ENCODE measurements at regions not wholly inside any gene's neighbourhood (a gene's known extent, or its start where the extent isn't known, plus 50 kb on each side); places are given as distances from the start of the nearest gene placed in this dataset.
"Not testable (repeated sequence)": the region's sequence is repeated elsewhere in the genome, so short reads cannot be mapped to it uniquely, and the experiment has no call there.

GRCh38 chr18:44579028-44579702 lies 101.5 kb upstream of the SETBP1 start:
- Histone ChIP-seq H3K36me3 (no peaks in the 10 kb centered on the region), H3K9me3 (no peaks in the 10 kb centered on the region), H3K4me1 (no peaks in the 10 kb centered on the region), H3K27me3 (no peaks in the 10 kb centered on the region), H3K4me3 (no peak overlapping the region), H3K27ac (no peak overlapping the region)
- intact Hi-C loops (cut with DNase I; ENCODE audit: low total_unique reads) (no loop called here), in situ Hi-C loops (cut with MboI; ENCODE audit: low pct_ligation_motif_present in 1 of 4, low pct_unique_long_range_greater_than_20kb in 1 of 4, low sequenced_read_pairs in 3 of 4) (no loop called here)
- 81% methylated on average over 9 of the region's 9 CpGs for WGBS, 2 donors (ENCODE audit: low coverage in 1 of 2)
- DNase-seq, result no peak
- peak; percentile 37 to 64 (median 52) for TF ChIP-seq CTCF (IDR thresholded peaks at IDR 0.05)
- TF ChIP-seq POLR2A (IDR thresholded peaks at IDR 0.05), result no peak

- 78 to 85% methylated on average over 6 to 7 of the region's 7 CpGs for WGBS, 2 donors (ENCODE audit: low coverage in 1 of 2)
- no peaks in the 10 kb centered on the region for H3K36me3 ChIP-seq
- intact Hi-C loops (cut with DNase I; ENCODE audit: low total_unique reads) (no loop called here), in situ Hi-C loops (cut with MboI; ENCODE audit: low pct_ligation_motif_present in 1 of 4, low pct_unique_long_range_greater_than_20kb in 1 of 4, low sequenced_read_pairs in 3 of 4) (no loop called here)
- H3K4me1 ChIP-seq, result no peaks in the 10 kb centered on the region
- H3K9me3 ChIP-seq, result no peaks in the 10 kb centered on the region
- H3K27me3 ChIP-seq, result no peaks in the 10 kb centered on the region
- DNase-seq, result no peak
- H3K27ac ChIP-seq, result no peak overlapping the region
- no peak for TF ChIP-seq POLR2A (IDR thresholded peaks at IDR 0.05)
- TF ChIP-seq EP300 (IDR thresholded peaks at IDR 0.05; ENCODE audit: low read depth), result no peak
- TF ChIP-seq CTCF (IDR thresholded peaks at IDR 0.05), result no peak
- no peak for TF ChIP-seq POLR2AphosphoS5 (IDR thresholded peaks at IDR 0.05)
- no peak overlapping the region for H3K4me3 ChIP-seq
Measured at GRCh38 chr18:44579745-44580144, 100.9 kb upstream of the SETBP1 start.

GRCh38 chr18:44580159-44580558 lies 100.5 kb upstream of the SETBP1 start:
- Histone ChIP-seq H3K36me3 (no peaks in the 10 kb centered on the region), H3K4me1 (no peaks in the 10 kb centered on the region), H3K9me3 (no peaks in the 10 kb centered on the region), H3K27ac (no peak overlapping the region), H3K4me3 (no peak overlapping the region), H3K27me3 (no peaks in the 10 kb centered on the region)
- TF ChIP-seq CTCF (IDR thresholded peaks at IDR 0.05) (no peak), POLR2AphosphoS5 (IDR thresholded peaks at IDR 0.05) (no peak), EP300 (IDR thresholded peaks at IDR 0.05; ENCODE audit: low read depth) (no peak)
- DNase-seq, result no peak
- in situ Hi-C loops (cut with MboI; ENCODE audit: low pct_ligation_motif_present in 1 of 4, low pct_unique_long_range_greater_than_20kb in 1 of 4, low sequenced_read_pairs in 3 of 4) (no loop called here), intact Hi-C loops (cut with DNase I; ENCODE audit: low total_unique reads) (no loop called here)
- 71% methylated on average over 2 of the region's 2 CpGs; no CpG with 5 or more reads in 1 of the 2 donors for WGBS, 2 donors (ENCODE audit: low coverage in 1 of 2)

GRCh38 chr18:44580782-44581181 lies 99.9 kb upstream of the SETBP1 start:
- DNase-seq; H3K27ac ChIP-seq; H3K4me3 ChIP-seq; H3K9me3 ChIP-seq; H3K27me3 ChIP-seq; H3K36me3 ChIP-seq; H3K4me1 ChIP-seq; intact Hi-C loops (cut with DNase I; ENCODE audit: low total_unique reads); in situ Hi-C loops (cut with MboI; ENCODE audit: low pct_ligation_motif_present in 1 of 4, low pct_unique_long_range_greater_than_20kb in 1 of 4, low sequenced_read_pairs in 3 of 4): not testable (repeated sequence)
- 96% methylated on average over 21 of the region's 28 CpGs; no CpG with 5 or more reads in 1 of the 2 donors for WGBS, 2 donors (ENCODE audit: low coverage in 1 of 2)

GRCh38 chr18:44582456-44582855 lies 98.2 kb upstream of the SETBP1 start:
- Histone ChIP-seq H3K27me3 (no peaks in the 10 kb centered on the region), H3K4me1 (no peaks in the 10 kb centered on the region), H3K9me3 (no peaks in the 10 kb centered on the region), H3K27ac (no peak overlapping the region), H3K36me3 (no peaks in the 10 kb centered on the region), H3K4me3 (no peak overlapping the region)
- TF ChIP-seq POLR2A (IDR thresholded peaks at IDR 0.05), result no peak
- no peak for TF ChIP-seq EP300 (IDR thresholded peaks at IDR 0.05; ENCODE audit: low read depth)
- no peak for TF ChIP-seq POLR2AphosphoS5 (IDR thresholded peaks at IDR 0.05)
- TF ChIP-seq CTCF (IDR thresholded peaks at IDR 0.05), result no peak
- no peak for DNase-seq
- in situ Hi-C loops (cut with MboI; ENCODE audit: low pct_ligation_motif_present in 1 of 4, low pct_unique_long_range_greater_than_20kb in 1 of 4, low sequenced_read_pairs in 3 of 4) (no loop called here), intact Hi-C loops (cut with DNase I; ENCODE audit: low total_unique reads) (no loop called here)

All from transverse colon (tissue), 4 donors.